Left forelimb (tissue), 1 donor: ENCODE measurements at regions not wholly inside any gene's neighbourhood (a gene's known extent, or its start where the extent isn't known, plus 50 kb on each side); places are given as distances from the start of the nearest gene placed in this dataset.
"Not testable (repeated sequence)": the region's sequence is repeated elsewhere in the genome, so short reads cannot be mapped to it uniquely, and the experiment has no call there.

Source experiments
- DNase-seq: peaks from one replicate; pipeline ENCODE4 v3.0.0-alpha.2; 2018; ENCODE audit warnings: low spot score

GRCh38 chr3:118512301-118512700, 522.3 kb downstream of the IGSF11 start:
- DNase-seq, result no peak

- DNase-seq, result no peak
Measured at GRCh38 chr3:118525077-118525476, 509.6 kb downstream of the IGSF11 start.

- DNase-seq, result no peak
Measured at GRCh38 chr3:118526758-118527513, 507.7 kb downstream of the IGSF11 start.

GRCh38 chr3:118527514-118528044, 507.1 kb downstream of the IGSF11 start:
- DNase-seq, result no peak

GRCh38 chr3:118529554-118529953, 505.1 kb downstream of the IGSF11 start:
- no peak for DNase-seq

- DNase-seq, result no peak
Measured at GRCh38 chr3:118530350-118530922, 504.2 kb downstream of the IGSF11 start.

GRCh38 chr3:118530927-118531356, 503.7 kb downstream of the IGSF11 start:
- not testable (repeated sequence) for DNase-seq

- DNase-seq, result no peak
Measured at GRCh38 chr3:118531816-118532215, 502.8 kb downstream of the IGSF11 start.

- no peak for DNase-seq
Measured at GRCh38 chr3:118533676-118534075, 501.0 kb downstream of the IGSF11 start.

- DNase-seq, result no peak
Measured at GRCh38 chr3:118534519-118534918, 500.1 kb downstream of the IGSF11 start.

- no peak for DNase-seq
Measured at GRCh38 chr3:118536764-118537163, 497.9 kb downstream of the IGSF11 start.

- DNase-seq, result no peak
Measured at GRCh38 chr3:118537454-118537853, 497.2 kb downstream of the IGSF11 start.

GRCh38 chr3:118538187-118538586, 496.5 kb downstream of the IGSF11 start:
- no peak for DNase-seq

- DNase-seq, result not testable (repeated sequence)
Measured at GRCh38 chr3:118539820-118540447, 494.7 kb downstream of the IGSF11 start.

- DNase-seq, result not testable (repeated sequence)
Measured at GRCh38 chr3:118540448-118540821, 494.2 kb downstream of the IGSF11 start.

- DNase-seq, result no peak
Measured at GRCh38 chr3:118540826-118541225, 493.8 kb downstream of the IGSF11 start.

GRCh38 chr3:118541796-118542195, 492.9 kb downstream of the IGSF11 start:
- DNase-seq, result no peak

- DNase-seq, result no peak
Measured at GRCh38 chr3:118543832-118544231, 490.8 kb downstream of the IGSF11 start.

GRCh38 chr3:118544458-118544857, 490.2 kb downstream of the IGSF11 start:
- no peak for DNase-seq

GRCh38 chr3:118548434-118548833, 486.2 kb downstream of the IGSF11 start:
- DNase-seq, result no peak

- no peak for DNase-seq
Measured at GRCh38 chr3:118550122-118550521, 484.5 kb downstream of the IGSF11 start.

GRCh38 chr3:118550556-118550955, 484.1 kb downstream of the IGSF11 start:
- DNase-seq, result no peak
